H1 (cell line): ENCODE measurements at regions not wholly inside any gene's neighbourhood (a gene's known extent, or its start where the extent isn't known, plus 50 kb on each side); places are given as distances from the start of the nearest gene placed in this dataset.

ENCODE experiments used
- MAX ChIP-seq: IDR thresholded peaks from 2 replicates; pipeline ENCODE4 v1.6.1; 2012; ENCODE audit warnings: inconsistent platforms
- RBBP5 ChIP-seq: IDR thresholded peaks from 2 replicates; pipeline ENCODE4 v1.7.1; 2012; ENCODE audit warnings: low read depth, mild to moderate bottlenecking, inconsistent platforms, low read length, moderate library complexity, borderline replicate concordance
- SUZ12 ChIP-seq: fragments of 200-600 bp; sonication (generic); IDR thresholded peaks from 2 replicates; pipeline ENCODE4 v1.6.1; 2012; ENCODE audit warnings: mild to moderate bottlenecking, inconsistent platforms, low read length, moderate library complexity, mixed read lengths

GRCh38 chrX:87727620-87728019 lies 210.0 kb downstream of the KLHL4 start (continued):
- TF ChIP-seq SUZ12, result no peak
- no peak for TF ChIP-seq MAX
- TF ChIP-seq RBBP5, result no peak
